DOHH2 (cell line): ENCODE measurements at regions not wholly inside any gene's neighbourhood (a gene's known extent, or its start where the extent isn't known, plus 50 kb on each side); places are given as distances from the start of the nearest gene placed in this dataset.

Experiments used
- H3F3A ChIP-seq: fragments of 200-600 bp; sonication (generic), shearing (Covaris generic); 2 replicates; pipeline ENCODE4 v1.6.0; 2016; ENCODE audit warnings: antibody characterized with exemption, mild to moderate bottlenecking; ENCODE audit not compliant: control insufficient read depth, insufficient read depth
- H3K27ac ChIP-seq: fragments of 200-600 bp; sonication (generic); 2 replicates; pipeline ENCODE4 v1.5.1; 2014; ENCODE audit warnings: low read depth, mild to moderate bottlenecking, low read length, moderate library complexity
- H3K27me3 ChIP-seq: fragments of 200-600 bp; sonication (generic); 2 replicates; pipeline ENCODE4 v1.6.1; 2014; ENCODE audit warnings: mild to moderate bottlenecking, low read length, mixed read lengths; ENCODE audit not compliant: control insufficient read depth
- H3K36me3 ChIP-seq: fragments of 200-600 bp; sonication (generic); 2 replicates; pipeline ENCODE4 v1.6.1; 2014; ENCODE audit warnings: mild to moderate bottlenecking, low read length, moderate library complexity, mixed read lengths; ENCODE audit not compliant: control insufficient read depth
- H3K4me1 ChIP-seq: fragments of 200-600 bp; sonication (generic); 2 replicates; pipeline ENCODE4 v1.6.1; 2014; ENCODE audit warnings: mild to moderate bottlenecking, low read length, mixed read lengths; ENCODE audit not compliant: control insufficient read depth
- H3K4me2 ChIP-seq: fragments of 200-600 bp; sonication (generic); 2 replicates; pipeline ENCODE4 v1.6.0; 2014; ENCODE audit warnings: mild to moderate bottlenecking, low read length, moderate library complexity
- H3K4me3 ChIP-seq: fragments of 200-600 bp; sonication (generic); 2 replicates; pipeline ENCODE4 v1.5.1; 2014; ENCODE audit warnings: mild to moderate bottlenecking, low read length, mixed read lengths
- H3K79me2 ChIP-seq: fragments of 200-600 bp; sonication (generic); 2 replicates; pipeline ENCODE4 v1.6.1; 2014; ENCODE audit warnings: mild to moderate bottlenecking, low read length, mixed read lengths; ENCODE audit not compliant: control insufficient read depth
- H3K9me2 ChIP-seq: fragments of 200-600 bp; sonication (generic); replicated peaks from 2 replicates; pipeline ENCODE4 v1.6.1; 2014; ENCODE audit warnings: mild to moderate bottlenecking, low read length, mixed read lengths; ENCODE audit not compliant: control insufficient read depth
- H3K9me3 ChIP-seq: fragments of 200-600 bp; sonication (generic); 2 replicates; pipeline ENCODE4 v1.6.1; 2014; ENCODE audit warnings: antibody characterized with exemption, low read length, mixed read lengths; ENCODE audit not compliant: control insufficient read depth, insufficient read depth
- H4K20me1 ChIP-seq: fragments of 200-600 bp; sonication (generic); 2 replicates; pipeline ENCODE4 v1.6.0; 2014; ENCODE audit warnings: low read depth, mild to moderate bottlenecking, antibody characterized with exemption, low read length, moderate library complexity; ENCODE audit not compliant: control insufficient read depth, insufficient read depth
- CTCF ChIP-seq: fragments of 200-600 bp; sonication (generic); IDR thresholded peaks from one replicate; pipeline ENCODE4 v1.5.1; 2014; ENCODE audit warnings: antibody characterized with exemption, mild to moderate bottlenecking, low read depth, low read length; ENCODE audit not compliant: poor library complexity, severe bottlenecking
- EZH2phosphoT487 ChIP-seq: fragments of 200-600 bp; sonication (generic); IDR thresholded peaks from 2 replicates; pipeline ENCODE4 v1.6.1; 2017; ENCODE audit warnings: borderline replicate concordance, mild to moderate bottlenecking, antibody characterized with exemption, low read length, moderate library complexity, mixed read lengths

- H3K27ac ChIP-seq: no peak overlapping the region
Measured at GRCh38 chr16:50494501-50495491, 53.4 kb upstream of the NKD1 start.

GRCh38 chr16:50491516-50491915 lies 56.7 kb upstream of the NKD1 start:
- Histone ChIP-seq H3K4me1 (no peaks in the 10 kb centered on the region), H3K4me2 (no peak overlapping the region), H3K79me2 (no peaks in the 10 kb centered on the region), H3K9me2 (no peaks in the 10 kb centered on the region), H3K27ac (no peak overlapping the region), H3K9me3 (no peaks in the 10 kb centered on the region), H4K20me1 (no peaks in the 10 kb centered on the region), H3K4me3 (no peak overlapping the region), H3K27me3 (no peaks in the 10 kb centered on the region), H3F3A (no peaks in the 10 kb centered on the region), H3K36me3 (no peaks in the 10 kb centered on the region)
- no peak for TF ChIP-seq EZH2phosphoT487

More at GRCh38 chr16:50494501-50495491, 53.4 kb upstream of the NKD1 start:
- Histone ChIP-seq H4K20me1 (no peaks in the 10 kb centered on the region), H3K79me2 (no peaks in the 10 kb centered on the region), H3F3A (no peaks in the 10 kb centered on the region), H3K4me3 (no peak overlapping the region), H3K9me2 (no peaks in the 10 kb centered on the region), H3K4me1 (no peaks in the 10 kb centered on the region), H3K27me3 (no peaks in the 10 kb centered on the region), H3K9me3 (no peaks in the 10 kb centered on the region), H3K36me3 (no peaks in the 10 kb centered on the region), H3K4me2 (no peak overlapping the region)
- TF ChIP-seq CTCF (no peak), EZH2phosphoT487 (no peak)

- Histone ChIP-seq H3K27me3 (no peaks in the 10 kb centered on the region), H3K4me2 (no peak overlapping the region), H3K36me3 (no peaks in the 10 kb centered on the region), H3K27ac (no peak overlapping the region), H3K4me1 (no peaks in the 10 kb centered on the region), H3K4me3 (no peak overlapping the region), H3K9me3 (no peaks in the 10 kb centered on the region), H3K79me2 (no peaks in the 10 kb centered on the region), H4K20me1 (no peaks in the 10 kb centered on the region), H3K9me2 (no peaks in the 10 kb centered on the region), H3F3A (no peaks in the 10 kb centered on the region)
- TF ChIP-seq EZH2phosphoT487: no peak
- TF ChIP-seq CTCF: no peak
Measured at GRCh38 chr16:50490828-50491227, 57.4 kb upstream of the NKD1 start.

GRCh38 chr16:50489182-50489581 lies 59.0 kb upstream of the NKD1 start:
- Histone ChIP-seq H3F3A (no peaks in the 10 kb centered on the region), H3K9me3 (no peaks in the 10 kb centered on the region; the same call in 1 of the 2 replicates), H3K27me3 (no peaks in the 10 kb centered on the region), H3K79me2 (no peaks in the 10 kb centered on the region), H4K20me1 (no peaks in the 10 kb centered on the region), H3K4me2 (no peak overlapping the region), H3K36me3 (no peaks in the 10 kb centered on the region), H3K4me3 (no peak overlapping the region), H3K27ac (no peak overlapping the region), H3K9me2 (no peaks in the 10 kb centered on the region), H3K4me1 (no peaks in the 10 kb centered on the region)
- TF ChIP-seq CTCF: no peak
- no peak for TF ChIP-seq EZH2phosphoT487
